Fibroblast of lung (primary cell): ENCODE measurements at regions not wholly inside any gene's neighbourhood (a gene's known extent, or its start where the extent isn't known, plus 50 kb on each side); places are given as distances from the start of the nearest gene placed in this dataset.

Experiments used
- EZH2 ChIP-seq: IDR thresholded peaks from 2 replicates; pipeline ENCODE4 v1.5.1; 2012; ENCODE audit warnings: low read length, control low read depth, mild to moderate bottlenecking; ENCODE audit errors: missing control alignments
- TF ChIP-seq, protein P1 (sequence below), 2 donors: IDR thresholded peaks in 1 of 2; conservative IDR thresholded peaks in 1 of 2; 1 replicate in 1 of 2; 2 replicates in 1 of 2; pipeline ENCODE4 v1.5.1; 2011 to 2012; ENCODE audit warnings: low read length in 2 of 2, control low read depth in 1 of 2, inconsistent platforms in 1 of 2, low read depth in 1 of 2, mild to moderate bottlenecking in 1 of 2

DNA sequence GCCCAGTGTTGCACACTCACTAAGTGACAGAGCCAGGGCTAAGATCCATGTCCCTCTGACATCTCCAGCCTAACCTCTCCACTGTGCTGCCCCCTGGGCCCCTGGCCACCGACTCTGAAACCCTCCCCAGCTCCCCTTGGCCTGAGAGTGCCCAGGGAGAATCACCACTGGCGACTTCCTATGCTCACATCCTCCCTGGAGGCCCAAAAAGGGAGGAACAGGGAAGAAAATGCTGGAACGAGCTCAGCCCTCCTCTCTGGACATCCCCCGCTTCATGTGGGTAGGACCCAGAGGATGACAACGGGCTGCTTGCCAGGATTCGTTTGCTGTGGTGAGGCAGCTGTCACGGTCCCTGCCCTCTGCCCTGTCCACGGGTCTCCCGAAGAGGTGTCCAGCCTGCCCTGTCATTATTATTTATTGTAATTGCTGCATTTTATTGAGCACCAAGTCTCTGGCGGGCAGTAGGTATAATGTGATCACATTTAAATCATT, 153.5 kb upstream of the RPL38 start:
- TF ChIP-seq, protein P1, sequence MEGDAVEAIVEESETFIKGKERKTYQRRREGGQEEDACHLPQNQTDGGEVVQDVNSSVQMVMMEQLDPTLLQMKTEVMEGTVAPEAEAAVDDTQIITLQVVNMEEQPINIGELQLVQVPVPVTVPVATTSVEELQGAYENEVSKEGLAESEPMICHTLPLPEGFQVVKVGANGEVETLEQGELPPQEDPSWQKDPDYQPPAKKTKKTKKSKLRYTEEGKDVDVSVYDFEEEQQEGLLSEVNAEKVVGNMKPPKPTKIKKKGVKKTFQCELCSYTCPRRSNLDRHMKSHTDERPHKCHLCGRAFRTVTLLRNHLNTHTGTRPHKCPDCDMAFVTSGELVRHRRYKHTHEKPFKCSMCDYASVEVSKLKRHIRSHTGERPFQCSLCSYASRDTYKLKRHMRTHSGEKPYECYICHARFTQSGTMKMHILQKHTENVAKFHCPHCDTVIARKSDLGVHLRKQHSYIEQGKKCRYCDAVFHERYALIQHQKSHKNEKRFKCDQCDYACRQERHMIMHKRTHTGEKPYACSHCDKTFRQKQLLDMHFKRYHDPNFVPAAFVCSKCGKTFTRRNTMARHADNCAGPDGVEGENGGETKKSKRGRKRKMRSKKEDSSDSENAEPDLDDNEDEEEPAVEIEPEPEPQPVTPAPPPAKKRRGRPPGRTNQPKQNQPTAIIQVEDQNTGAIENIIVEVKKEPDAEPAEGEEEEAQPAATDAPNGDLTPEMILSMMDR (conservative IDR thresholded peaks at IDR 0.05 in 1 of 2, IDR thresholded peaks at IDR 0.05 in 1 of 2; ENCODE audit: low read depth in 1 of 2, low read length in 2 of 2), result no peak
- no peak for TF ChIP-seq EZH2
